ENCODE measurements at regions not wholly inside any gene's neighbourhood (a gene's known extent, or its start where the extent isn't known, plus 50 kb on each side); places are given as distances from the start of the nearest gene placed in this dataset.

- TF ChIP-seq, protein P1, sequence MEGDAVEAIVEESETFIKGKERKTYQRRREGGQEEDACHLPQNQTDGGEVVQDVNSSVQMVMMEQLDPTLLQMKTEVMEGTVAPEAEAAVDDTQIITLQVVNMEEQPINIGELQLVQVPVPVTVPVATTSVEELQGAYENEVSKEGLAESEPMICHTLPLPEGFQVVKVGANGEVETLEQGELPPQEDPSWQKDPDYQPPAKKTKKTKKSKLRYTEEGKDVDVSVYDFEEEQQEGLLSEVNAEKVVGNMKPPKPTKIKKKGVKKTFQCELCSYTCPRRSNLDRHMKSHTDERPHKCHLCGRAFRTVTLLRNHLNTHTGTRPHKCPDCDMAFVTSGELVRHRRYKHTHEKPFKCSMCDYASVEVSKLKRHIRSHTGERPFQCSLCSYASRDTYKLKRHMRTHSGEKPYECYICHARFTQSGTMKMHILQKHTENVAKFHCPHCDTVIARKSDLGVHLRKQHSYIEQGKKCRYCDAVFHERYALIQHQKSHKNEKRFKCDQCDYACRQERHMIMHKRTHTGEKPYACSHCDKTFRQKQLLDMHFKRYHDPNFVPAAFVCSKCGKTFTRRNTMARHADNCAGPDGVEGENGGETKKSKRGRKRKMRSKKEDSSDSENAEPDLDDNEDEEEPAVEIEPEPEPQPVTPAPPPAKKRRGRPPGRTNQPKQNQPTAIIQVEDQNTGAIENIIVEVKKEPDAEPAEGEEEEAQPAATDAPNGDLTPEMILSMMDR (IDR thresholded peaks at IDR 0.05) = no peak
- TF ChIP-seq EP300 (IDR thresholded peaks at IDR 0.05) = no peak
Observed at GRCh38 chr7:130803127-130803526, 69.1 kb upstream of the KLF14 start.

Measured in sigmoid colon (tissue), 4 donors.